HG03097 (cell line): ENCODE measurements at regions not wholly inside any gene's neighbourhood (a gene's known extent, or its start where the extent isn't known, plus 50 kb on each side); places are given as distances from the start of the nearest gene placed in this dataset.

Experiments
- ATAC-seq: cut with Tn5 transposase; IDR thresholded peaks from one replicate; pipeline ENCODE4 v1.9.1; 2021; ENCODE audit not compliant: unreplicated experiment, low FRiP score

DNA sequence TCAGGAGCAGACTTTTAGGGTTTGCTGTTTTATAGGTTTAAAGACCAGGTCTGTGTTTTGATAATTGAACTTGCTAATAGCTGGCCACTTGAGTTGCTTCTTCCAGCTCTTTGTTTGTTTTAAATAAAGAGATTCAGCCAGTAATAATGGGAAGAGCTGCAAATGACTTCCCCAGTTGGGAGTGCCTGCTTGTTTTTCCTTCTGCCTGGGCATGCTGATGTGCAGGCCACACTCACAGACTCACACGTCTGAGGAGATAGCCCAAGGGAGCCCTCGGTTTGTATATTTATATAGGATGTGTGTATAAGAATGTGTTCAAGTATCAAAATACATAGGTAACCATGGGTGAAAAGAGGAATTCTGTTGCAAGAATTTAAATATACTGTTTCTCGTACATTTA is 78.2 kb upstream of the BOC start:
- no peak for ATAC-seq

DNA sequence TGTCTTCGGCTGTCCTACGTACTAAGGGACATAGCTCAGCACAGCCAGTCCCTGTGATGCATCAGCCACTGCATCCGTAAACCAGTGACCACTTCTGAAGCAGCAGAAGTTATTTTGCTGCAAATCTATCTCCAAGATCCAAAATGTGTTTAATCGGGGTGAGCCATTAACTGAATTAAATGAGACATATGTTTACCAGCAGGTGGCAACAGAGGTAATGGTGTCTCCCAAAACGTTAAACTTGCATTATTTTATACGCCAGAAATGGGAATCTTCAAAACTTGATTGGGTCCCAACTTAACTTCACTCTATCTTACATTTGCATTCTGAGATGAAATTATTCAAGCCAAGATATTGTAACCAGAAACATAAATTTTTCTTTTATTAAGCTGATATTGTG is 75.3 kb upstream of the BOC start:
- ATAC-seq: no peak

DNA sequence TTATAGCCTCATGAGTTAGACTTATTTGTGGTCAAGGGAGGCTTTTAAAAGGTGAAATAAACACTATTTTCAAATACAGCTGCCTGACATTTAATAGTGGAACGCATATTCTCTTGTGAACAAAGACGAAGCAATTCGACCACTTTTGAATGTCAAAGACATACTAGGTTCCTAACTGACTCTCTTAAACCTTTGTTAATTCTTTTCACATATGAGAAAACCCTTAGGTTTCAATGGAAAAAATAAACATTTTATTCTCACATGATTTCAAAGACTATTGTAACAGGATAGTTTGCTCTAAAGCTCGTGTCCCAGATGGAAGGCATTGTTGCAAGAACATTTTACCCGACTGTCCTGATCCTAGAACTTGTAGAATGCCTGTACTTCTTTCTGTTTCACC is 74.8 kb upstream of the BOC start:
- no peak for ATAC-seq

DNA sequence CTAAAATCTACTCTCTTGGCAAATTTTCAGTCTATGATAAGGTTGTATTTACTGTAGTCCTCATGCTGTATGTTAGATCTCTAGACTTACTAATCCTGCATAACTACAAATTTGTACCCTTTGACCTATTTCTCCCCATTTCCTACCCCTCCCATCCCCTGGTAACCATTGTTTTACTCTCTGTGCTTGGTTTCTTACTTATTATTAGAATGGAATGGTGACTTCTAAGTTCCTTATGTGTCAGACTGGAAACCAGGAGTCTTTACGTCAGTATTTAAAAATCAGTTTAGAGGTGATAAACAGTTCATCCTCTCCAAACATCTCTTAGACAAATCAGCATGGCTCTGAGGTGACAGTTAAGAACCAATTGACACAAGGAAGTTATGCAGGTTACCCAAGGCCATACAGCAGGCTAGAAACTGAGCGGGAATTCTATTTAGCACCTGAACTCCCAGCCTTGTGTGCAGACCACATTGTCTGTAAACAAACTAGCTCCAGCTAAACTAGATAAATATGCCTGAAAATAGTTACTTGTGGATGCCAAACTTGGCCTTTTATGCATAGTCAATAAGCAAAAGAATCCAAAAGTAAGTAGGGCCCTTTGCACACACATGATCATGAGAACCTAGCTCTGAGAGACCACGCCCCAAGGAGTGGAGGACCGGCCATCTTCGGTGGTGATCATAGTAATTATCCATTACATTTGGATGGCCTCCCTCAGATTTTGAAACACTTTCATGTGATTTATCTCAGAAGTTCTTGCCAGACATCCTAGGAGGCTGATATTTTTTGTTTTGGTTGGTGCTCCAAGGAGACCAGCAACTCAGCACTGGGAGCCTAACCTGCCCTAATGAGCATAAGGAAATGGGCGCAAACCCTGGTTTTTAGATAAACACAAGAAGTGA is 72.3 kb upstream of the BOC start:
- ATAC-seq: no peak

DNA sequence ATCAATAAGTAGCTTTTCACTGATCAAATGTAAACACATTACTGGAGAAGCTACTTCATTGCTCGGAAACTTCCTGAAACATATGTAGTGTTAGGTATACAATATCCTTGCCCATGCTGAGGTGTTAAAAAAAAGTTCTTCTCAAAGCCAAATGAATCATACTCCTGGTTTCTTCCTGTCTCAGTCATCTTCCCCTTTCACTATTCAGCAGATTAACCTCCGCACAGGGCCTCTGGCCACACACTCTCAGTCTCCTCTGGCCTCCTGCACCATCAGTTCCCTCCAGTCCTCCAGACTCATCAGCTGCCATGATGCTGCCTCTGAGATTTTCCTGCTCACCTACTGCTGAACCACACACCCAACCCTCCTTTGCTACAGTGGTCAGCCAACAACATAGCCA is 70.5 kb upstream of the BOC start:
- ATAC-seq: no peak

DNA sequence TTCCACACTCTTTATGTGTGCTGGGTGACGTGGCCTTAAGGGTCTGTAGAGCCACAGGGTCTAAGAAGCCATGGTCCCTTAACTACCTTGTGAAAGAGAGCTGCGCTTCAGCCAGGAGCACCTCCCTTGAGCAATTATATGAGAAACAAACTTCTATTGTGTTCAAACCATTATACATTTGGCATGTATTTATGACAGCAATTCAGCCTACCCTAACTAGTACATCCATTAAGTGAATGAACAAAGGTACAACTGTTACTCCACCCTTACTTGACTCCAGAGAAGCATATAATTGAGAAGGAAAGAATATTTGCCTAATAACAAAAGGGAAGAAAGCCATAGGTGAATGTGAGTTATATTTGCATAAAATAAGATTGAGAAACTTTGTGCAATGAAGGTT is 69.8 kb upstream of the BOC start:
- ATAC-seq: no peak

DNA sequence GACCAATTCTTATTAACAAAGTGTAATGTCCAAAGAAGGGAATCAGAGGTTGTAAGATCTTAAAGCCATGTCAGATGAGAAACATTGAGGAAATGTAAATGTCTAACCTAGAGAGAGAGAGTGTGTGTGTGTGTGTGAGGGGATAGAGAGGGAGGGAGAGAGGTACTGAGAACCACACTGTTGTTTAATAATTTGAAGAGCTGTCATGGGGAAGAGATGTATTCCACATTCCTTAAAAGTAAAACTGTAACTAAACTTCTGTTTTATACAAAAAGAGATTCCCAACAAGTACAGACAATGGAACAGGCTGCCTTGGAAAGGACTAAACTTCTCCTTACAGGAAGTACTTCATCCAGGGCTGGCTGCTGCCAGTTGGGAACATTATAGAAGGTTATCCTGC is 68.9 kb upstream of the BOC start:
- no peak for ATAC-seq

DNA sequence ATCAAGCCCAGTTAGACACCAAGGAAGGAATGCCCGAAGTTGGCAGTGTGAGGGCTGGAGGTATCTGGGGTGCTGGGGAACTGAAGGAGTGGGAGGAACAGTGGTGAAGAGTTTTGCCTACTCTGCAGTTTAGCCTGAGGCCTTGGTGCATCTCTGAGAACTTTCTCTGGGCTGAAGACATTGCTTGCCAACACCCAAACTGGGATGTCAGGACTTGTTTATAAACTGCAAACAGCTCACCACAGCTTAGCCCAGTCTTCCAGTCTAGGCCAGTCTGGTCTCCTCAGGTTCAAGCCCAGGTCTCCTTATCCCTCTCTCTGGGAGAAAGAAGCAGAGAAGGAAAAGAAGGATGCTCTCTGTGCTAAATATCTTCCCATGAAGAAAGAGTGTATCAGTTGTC is 68.0 kb upstream of the BOC start:
- no peak for ATAC-seq

DNA sequence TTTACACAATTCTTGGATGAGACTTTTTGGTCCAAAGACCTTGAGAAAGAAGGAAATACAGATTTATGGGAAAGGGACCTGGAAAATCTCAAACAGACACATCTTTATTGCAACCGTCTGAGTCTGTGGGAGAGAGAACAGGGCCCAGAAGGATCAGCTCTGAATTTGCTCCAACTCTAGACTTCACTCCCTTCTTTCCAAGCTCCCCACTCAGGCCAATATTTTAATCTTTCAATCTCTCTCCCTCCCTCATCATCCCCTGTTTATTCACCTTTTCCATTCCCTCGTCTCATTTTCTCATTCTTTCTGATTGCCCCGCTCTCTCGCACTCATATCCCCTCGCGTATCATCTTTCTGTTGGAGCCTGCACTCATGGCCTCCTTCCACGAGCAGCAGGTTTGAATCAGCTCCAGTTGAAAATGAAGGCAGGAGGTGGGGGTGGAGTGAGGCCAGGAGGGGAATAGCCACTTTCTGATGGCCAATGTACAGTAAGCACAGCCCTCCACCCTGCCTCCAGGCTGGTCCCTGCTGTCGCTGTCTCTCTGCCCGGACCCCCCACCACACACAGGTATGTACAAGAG is 63.6 kb upstream of the BOC start:
- ATAC-seq: no peak

DNA sequence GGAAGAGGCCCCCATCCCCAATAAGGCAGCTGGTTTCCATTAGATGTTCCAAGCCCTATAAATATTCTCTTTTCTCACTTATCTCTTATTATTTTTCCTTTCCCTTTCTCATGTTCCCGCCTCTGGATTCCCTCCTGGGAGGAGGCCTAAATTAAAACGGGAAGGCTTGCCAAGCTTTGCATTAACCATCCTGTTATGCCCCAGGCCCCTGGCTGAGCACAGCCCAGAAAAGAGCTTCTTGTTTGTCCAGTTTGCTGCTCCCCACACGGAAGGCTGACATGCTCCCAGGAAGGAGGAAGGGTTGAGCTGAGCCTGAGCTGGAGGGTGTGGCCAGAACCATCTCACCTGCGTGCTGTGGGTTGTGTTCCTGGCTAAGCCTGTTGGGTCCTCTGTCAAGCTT is 63.1 kb upstream of the BOC start:
- ATAC-seq: no peak

DNA sequence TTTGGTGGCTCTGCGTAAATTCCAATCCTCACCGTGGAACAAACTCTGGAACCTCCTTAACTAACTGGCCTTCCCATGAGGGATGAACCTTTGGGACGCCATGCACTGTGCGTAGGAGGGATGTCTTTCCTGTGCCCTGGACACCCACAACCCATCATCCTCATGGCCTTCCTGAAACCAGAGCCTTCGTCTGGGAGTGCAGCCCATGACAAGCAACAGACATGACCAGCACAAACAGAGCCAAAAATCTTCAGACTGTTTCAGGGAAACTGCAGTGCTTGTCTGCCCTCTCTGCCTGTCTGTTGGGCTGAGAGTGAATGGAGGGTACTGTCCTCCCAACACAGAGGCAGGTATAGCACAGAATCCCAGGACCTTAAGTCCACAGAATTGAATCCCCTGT is 61.1 kb upstream of the BOC start:
- ATAC-seq: no peak

DNA sequence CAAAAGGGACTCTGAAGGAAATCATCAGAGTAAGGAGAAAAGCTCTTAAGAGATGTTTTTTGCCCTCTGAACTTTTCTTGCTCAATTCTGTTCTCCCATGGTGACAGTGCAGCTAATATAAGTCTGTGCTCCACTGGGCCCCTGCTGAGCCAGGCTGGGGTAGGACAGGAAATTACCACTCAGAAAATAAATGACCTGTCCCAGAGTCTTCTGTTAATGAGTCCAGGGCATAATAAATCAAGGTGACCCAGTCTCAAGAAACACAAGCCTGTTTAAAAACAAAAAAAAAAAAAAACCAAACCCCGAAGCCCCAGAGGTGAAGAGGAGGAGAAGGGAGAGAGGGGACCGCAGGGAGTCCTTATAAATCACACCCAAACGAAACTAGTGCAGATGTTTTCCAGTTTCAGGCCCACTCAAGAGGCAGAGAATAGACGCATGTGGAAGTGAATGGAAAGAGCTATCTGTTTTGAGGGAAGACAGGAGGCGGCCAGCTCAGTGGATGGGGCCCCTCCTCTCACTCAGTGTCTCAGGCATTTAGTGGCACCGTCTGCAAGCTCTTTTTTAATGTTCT is 59.8 kb upstream of the BOC start:
- no peak for ATAC-seq

DNA sequence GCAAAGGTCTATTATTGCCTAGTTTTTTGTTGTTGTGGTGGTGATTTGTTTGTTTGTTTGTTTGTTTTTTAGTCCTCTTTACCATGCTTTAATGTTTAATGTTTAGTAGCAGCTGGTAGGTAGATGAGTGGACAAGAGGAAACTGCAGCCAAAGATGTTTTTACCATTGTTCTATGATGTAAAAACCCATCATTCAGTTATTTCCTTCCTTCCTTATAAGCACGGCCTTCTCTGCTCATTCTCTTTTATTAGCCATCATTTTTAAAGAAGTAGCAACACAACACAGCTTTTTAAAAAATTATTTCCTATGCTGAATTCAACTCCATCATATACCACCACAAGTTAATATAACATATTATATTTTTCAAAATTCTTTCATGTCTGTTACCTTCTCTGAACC is 58.5 kb upstream of the BOC start:
- no peak for ATAC-seq

DNA sequence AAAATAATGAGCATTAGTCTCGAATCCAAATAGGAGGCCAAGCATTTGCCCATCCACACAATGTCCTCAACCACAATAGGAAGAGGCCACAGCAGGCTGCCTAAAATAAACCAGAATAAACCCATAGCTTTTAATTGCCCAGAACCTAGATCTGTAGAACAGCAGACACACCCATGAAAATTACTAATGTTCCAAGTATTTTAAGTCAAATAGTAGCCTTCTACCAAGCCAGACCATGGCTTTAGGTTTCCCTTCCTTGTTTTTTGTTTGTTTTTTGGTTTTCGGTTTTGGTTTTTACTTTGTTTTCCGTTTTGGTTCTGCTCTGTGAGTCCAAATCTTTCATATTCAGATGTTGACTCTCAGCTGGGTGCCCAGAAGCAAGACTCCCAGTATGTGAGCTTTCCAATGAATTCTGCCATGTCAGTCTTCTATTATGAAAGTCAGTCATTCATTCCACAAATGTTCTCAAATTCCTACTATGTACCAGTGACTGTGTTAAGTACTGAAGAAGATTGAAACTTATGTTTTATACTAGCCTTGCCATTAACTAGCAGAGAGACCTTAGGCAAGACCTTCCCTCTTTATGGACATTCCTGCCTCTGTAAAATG is 57.8 kb upstream of the BOC start:
- peak; percentile 82 for ATAC-seq

DNA sequence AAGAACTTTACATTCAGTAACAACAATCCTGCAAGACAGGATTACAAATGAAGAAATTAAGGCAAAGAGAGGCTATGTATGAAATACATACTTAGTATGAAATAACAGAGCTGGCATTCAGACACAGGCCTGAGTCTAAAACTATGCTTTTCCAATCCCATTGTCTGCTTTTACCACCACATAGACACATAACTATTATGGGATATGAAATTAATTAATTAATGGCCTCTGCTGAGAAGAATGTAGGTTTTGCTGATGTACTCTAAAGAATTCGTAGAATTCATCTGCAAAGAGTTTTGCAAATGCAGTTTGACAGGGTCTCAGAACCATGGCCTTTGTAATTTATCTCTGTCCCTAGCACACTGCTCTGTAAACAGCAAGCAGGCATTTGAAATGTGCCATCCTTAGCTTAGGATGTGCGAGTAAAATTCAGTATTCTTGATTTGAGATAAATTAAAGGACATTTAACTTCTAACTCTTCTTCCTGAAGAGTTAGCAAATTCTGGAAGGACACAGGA is 54.5 kb upstream of the BOC start:
- no peak for ATAC-seq

DNA sequence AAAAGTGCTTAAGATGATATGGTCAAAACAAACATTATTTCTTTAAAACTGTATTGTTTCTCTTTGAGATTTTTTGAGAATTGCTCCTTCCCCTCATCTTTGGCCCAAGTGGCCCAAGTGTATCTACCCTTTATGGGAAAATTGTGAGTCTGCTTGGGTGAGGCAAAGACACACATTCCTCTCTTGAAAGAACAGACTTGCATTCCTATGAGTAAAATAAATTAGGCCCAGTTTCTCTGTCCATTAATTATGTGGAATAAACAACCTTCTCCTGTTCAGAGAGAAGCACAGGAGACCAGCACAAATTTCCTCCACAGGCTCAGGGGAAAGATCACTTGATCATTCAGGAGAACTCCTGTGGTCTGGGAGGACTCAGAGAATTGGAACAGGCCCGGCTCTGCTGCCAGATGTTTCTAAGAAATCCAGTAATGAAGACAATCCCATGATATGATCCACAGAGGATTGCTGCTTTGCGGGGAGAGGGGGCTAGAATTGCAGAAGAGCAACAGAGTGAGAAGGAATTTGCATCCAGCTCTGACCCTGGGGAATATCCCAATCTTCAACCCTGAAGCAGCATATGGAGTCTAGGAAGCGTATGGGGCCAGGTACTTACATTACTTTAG is 53.8 kb upstream of the BOC start:
- ATAC-seq: no peak

DNA sequence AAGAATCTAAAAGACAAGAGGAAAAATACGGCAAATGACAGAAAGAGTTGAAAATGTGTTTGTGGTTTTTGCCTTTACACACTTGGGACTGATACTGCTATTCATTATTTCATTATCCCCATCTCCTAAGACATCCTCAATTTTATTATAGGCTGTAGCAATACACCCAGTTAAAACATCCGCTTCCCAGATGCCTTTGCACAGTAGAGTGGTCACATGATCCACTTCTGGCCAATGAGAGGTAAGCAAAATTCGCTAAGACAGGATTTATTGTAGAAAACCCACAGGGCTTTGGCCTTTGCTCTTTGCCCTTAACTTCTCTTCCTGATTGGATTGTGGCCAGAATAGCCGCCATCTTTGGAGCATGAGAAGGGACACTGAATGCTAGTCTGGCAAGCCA is 53.2 kb upstream of the BOC start:
- ATAC-seq: no peak
